NCI-H526 (cell line): ENCODE measurements at regions not wholly inside any gene's neighbourhood (a gene's known extent, or its start where the extent isn't known, plus 50 kb on each side); places are given as distances from the start of the nearest gene placed in this dataset.
A peak's percentile ranks its signal among the peaks of the same experiment; 100 is the strongest.

Experiments
- DNase-seq, 2 experiments: peaks; one replicate each; lab custom pipeline; 2025; lab: John Stamatoyannopoulos, UW

- DNase-seq: no peak
These were observed 67.3 kb upstream of the KMT2C start for GRCh38 chr7:152502813-152503790.

GRCh38 chr7:152501506-152501905 lies 65.7 kb upstream of the KMT2C start:
- DNase-seq: no peak

GRCh38 chr7:152499969-152500368 lies 64.2 kb upstream of the KMT2C start:
- peak in 1 of 2 experiments; percentile 27 for DNase-seq

- DNase-seq: no peak
These were observed 60.1 kb upstream of the KMT2C start for GRCh38 chr7:152495867-152496266.

- DNase-seq: no peak
These were observed 57.1 kb upstream of the KMT2C start for GRCh38 chr7:152492952-152493351.

GRCh38 chr7:152489044-152489443 lies 53.2 kb upstream of the KMT2C start:
- DNase-seq: no peak

- DNase-seq: no peak
These were observed 51.2 kb upstream of the KMT2C start for GRCh38 chr7:152486968-152487367.

GRCh38 chr7:152485826-152486225 lies 50.0 kb upstream of the KMT2C start:
- no peak for DNase-seq
